ENCODE measurements at regions not wholly inside any gene's neighbourhood (a gene's known extent, or its start where the extent isn't known, plus 50 kb on each side); places are given as distances from the start of the nearest gene placed in this dataset.

- TF ChIP-seq CTCF (IDR thresholded peaks at IDR 0.05; ENCODE audit: low read depth, low read length) (no peak), EZH2phosphoT487 (IDR thresholded peaks at IDR 0.05; ENCODE audit: low read depth) (no peak)
Observed at GRCh38 chr11:134801570-134801969, 389.5 kb upstream of the B3GAT1 start.
